COLO668 (cell line): ENCODE measurements at regions not wholly inside any gene's neighbourhood (a gene's known extent, or its start where the extent isn't known, plus 50 kb on each side); places are given as distances from the start of the nearest gene placed in this dataset.
"Not testable (repeated sequence)": the region's sequence is repeated elsewhere in the genome, so short reads cannot be mapped to it uniquely, and the experiment has no call there.

Experiments used
- DNase-seq: peaks from one replicate; lab custom pipeline; 2025; ENCODE audit not compliant: unreplicated experiment; lab: John Stamatoyannopoulos, UW

DNA sequence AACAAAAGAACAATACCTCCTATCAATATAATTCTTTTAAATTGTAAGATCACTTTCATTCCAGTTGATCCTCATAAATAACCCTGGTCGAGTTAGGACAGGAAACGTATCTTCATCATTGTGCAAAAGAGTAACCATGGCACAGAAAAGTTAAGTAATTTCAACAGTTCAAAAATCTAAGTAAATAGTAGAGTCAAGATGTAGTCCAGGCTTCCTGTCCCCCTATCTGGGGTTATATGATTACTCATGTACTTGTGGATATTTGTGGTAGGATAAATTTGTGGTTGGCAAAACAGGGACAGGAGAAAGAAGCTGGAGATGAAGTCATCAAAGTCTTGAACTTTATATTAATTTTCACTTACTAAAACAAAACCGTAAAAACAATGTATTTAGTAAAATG is 772.6 kb downstream of the TSN start:
- no peak for DNase-seq

DNA sequence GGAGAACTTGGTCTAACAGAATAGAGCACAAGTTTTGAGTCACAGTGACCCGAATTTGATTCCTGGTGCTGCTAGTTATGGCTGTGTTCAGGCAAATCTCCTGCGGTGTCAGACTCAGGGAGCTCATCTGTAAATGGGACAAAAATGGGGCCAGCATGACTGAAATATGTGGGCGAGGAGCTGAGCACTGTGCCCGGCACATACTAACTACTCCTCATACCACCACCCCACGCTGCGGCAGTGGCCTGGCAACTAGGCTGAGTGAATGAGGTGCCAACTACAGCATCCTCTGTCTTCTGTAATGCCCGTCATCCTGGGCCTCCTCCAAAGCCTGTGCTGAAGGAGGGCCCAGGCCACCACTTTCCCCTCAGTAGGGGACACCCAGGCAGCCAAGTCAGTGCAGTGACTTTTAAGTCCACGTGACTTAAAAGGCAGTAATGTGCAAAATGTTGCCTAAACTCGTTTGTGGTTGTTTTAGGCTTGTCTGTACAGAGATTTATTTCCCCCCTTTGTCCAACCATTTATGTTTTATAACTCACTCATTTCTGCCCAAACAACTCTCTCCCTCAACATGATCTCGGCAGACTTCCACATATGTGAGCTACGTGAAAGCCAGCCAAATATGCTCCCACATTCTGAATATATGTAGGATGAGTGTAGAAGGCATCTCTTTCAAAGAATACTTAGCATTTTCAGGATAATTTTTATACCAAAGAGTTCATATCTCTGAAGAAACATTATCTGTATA is 773.7 kb downstream of the TSN start:
- DNase-seq, result no peak

DNA sequence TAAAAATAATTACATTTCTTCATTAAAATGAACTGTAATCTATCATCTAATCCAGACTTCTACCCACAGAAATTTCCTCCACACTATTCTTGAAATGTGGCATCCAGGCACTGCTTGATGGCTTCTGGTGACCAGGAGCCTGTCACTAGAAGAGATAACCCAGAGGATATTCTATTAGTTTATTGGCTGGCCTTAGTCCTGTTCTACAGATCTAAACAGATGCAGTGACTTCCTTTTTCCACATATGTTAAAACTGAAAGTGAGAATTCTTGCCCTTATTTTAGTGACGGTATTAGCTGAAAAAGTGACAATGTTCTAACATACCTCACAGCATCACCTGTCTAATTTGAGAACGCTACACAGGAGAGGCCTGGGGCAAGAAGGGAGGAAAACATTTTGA is 775.4 kb downstream of the TSN start:
- no peak for DNase-seq

DNA sequence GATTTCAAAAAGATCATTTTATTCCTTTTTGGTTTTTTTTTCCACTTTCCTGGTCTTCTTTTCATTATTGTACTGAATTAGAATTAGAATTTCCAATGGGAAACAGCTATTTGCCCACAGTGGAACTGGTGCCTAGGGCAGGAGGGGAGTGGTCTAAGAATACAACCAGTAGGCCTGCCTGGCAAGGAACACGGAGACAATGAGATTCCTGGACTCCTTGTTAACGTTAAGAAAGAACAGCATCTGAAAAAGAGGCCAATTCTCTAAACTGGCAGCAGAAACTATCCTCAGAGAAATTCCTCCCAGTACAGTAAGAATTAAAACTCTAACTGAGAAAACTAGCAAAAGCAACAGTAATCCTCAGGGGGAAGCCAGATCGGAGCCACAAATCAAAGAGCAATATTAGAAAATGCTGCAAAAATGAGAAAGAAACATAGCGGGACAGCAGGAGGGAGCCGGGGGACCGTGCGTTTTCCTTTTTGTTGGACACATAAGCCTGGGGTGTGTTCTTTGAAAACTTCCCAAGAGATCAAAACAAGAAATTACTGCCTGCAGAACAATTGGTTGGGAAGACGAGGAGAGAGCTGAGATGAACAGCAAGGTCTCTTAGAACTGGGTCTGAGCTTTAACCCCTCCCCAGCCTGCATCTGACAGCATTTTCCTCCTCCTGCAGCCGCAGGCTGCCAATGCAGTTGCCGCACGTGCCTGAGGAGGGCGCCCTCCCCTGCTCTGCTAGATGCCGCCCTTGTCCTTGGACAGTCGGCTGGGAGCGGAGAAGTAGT is 776.0 kb downstream of the TSN start:
- no peak for DNase-seq

DNA sequence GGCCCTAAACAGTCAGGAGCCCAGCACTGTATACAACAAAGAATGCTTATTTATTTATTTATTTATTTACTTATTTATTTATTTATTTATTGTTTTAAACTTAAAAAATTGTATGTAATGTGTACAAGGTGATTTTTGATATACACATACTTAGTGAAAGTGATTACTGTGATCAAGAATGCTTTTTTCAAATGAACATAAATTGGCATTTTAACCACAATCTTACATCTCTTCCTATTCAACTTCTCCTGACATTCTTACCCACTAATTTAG is 776.6 kb downstream of the TSN start:
- DNase-seq, result no peak

DNA sequence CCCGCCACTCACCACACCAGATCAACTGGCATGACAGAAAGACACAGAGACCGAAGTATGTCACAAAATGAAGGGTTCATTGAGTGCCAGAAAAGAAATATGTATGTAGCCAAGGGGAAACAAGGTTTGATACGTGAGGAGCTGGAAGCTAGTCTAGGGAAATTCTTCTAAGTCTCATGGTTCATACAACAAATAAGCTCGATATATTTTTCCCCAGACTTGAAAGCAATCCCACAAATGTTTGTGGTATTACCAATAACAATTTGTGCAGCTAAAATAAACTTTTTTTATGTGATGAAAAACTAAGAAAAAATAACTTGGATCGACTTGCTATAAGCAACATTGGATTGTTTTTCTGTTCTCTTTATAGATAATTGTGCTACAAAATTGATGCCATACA is 777.0 kb downstream of the TSN start:
- DNase-seq, result no peak

DNA sequence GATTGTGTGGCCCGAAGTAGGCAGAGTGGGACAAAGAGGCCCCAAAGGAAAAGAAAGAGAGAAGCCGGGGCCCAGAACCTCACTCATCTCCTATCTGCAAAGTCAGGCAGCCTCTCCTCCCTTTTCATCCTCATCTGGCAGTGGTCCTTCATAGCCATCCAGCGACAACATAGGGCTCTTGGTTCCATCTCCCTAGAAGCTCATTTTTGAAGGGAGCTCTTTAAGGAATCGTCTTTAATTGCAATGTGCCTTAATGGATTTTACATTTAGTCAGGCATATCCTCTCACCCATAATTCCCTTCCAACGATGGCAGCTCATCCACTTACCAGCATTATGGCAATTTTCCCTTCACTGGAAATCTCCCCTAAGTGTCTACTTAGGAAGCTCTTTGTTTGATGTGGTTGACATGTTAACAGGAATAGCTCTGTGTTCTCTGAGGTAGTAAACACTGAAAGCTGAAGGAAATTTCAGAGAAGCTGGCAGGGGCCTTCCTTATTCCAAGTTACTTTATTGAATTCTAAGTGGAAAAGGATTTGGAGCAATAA is 780.6 kb downstream of the TSN start:
- DNase-seq, result no peak

DNA sequence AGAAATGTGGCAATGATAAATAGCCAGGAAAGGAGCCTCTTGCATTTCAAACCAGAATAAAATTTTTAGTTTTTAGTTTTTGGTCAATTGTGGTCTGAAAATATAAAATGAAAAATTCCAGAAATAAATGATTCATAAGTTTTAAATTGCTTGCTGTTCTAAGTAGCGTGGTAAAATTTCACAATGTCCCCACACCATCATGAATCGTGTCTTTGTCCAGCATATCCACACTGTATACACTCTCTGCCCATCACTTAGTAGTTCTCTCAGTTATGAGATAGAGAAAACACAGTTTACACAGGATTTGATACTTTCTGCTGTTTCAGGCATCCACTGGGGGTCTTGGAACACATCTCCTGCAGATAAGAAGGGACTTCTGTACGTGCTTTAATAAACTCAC is 783.9 kb downstream of the TSN start:
- DNase-seq, result no peak

DNA sequence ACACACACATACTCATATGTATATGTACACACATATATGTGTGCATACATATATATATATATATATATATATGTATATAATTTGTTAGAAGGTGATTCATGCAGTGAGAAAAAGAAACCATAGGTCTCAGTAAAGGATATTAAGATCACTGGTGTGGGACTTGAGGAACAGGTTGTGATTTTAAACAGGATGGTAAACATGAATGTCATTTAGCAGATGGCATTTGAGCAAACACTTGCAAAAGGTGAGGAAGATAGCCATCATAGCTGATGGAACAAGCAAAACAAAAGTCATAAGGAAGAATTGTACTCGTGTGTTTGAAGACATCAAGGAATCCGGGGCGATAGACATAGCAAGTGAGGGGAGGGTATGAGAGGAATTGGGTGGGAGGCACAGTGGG is 784.5 kb downstream of the TSN start:
- no peak for DNase-seq

DNA sequence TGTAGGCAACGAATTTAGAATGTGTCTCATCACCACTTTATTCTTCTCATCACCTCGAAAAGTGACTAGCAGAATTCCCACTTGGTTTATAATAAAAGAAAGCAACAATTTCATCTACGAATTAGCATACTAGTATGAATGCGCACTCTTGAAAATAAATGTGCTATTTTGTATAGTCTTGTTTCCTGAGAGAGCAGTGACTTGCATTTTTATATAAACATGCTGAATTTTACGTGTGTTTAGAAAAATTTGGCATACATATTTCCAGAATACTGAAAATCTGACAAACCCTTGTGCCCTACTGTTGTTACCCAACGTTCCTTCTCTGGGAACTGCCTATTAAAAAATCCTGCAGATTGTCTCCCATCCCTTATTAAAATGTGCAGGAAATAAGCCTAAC is 786.8 kb downstream of the TSN start:
- DNase-seq, result no peak

DNA sequence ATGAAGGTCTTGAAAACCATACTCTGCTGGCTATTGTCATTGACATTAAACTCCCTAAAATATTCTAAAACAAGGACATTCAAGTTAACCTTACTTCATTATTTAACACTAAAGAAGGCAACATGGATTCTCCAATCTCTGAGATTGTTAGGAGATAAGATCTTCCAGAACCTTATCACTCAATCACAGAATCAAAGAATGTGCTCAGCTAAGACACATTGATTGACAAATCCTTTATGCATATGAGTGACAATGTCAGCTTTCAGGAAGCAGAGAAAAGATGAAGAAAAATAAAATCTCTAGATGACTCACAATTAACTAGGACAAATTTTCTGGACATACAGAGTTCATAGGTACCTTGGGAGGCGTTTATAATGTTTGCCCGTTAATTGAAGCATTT is 787.2 kb downstream of the TSN start:
- DNase-seq, result no peak

DNA sequence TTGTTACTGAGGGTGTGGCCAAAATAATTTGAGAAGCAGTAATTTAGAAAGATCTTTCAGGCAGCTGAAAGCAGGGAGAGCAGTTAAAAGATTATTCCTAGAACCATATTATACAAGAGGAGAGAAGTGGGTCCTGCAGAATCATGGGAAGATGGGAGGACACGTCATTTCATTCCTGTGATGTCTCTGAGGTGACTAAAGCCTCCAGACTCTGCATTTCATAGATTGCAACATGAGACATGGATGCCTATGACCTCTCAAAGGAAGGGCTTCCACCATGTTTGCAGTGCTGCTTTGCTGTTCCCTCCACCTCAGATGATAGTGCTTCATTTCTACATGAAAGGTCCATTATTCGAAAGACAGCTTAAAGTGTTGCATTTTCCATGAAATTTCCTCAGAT is 788.4 kb downstream of the TSN start:
- DNase-seq, result no peak

DNA sequence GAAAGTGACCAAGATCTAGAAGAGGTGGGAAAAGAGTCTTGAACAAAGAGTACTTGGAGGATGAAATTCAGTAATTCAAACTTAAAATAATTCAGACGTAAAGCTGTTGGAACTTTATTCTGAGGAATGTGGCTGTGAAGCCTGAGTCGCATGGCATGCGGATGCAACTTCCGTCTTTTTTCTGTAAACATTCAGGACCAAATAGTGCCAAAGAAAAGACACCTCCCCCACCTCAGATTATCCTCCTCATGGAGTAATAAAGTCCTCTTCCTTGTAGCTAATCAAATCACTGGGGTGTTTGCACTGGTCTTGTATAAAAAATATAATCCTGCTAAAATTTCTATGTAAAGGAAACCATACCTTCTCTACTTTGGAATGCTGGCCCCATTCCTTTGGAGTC is 790.4 kb downstream of the TSN start:
- no peak for DNase-seq

DNA sequence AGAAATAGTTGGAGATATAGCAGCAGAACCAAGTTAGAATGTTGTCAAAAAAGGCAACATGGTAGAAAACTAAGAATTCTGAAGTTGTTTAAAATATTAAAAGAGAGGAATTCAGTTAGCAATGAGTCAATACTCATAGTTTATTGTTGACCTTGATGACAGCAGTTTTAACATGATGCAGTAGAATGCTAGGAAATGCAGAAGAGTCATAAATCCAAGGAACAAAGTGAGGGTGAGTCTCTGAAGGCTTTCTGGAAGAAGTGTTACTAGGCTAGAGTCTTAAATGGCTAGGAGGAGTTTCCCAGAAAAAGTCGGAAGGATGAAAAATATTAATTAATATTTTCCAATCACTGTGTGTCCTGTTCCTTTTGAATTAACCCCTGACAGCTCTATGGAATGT is 807.3 kb downstream of the TSN start:
- DNase-seq, result no peak

DNA sequence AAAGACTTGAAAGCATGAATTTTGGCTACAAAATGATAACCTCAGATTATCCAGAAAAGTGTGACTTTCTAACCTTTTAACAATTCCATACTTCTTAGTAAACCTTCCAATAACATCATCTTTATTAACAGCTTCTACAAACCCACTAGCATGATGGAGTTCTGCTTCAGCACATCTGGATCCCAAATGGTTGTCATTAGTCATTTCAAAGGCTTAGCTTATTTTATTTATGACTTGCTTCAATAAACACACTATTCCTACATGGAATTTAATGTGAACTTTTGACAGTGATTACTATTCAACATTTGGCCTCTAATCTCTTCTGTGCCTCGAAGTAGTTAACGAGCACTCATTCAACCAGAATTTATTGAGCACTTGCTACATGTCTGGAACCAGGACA is 808.3 kb downstream of the TSN start:
- DNase-seq, result no peak

DNA sequence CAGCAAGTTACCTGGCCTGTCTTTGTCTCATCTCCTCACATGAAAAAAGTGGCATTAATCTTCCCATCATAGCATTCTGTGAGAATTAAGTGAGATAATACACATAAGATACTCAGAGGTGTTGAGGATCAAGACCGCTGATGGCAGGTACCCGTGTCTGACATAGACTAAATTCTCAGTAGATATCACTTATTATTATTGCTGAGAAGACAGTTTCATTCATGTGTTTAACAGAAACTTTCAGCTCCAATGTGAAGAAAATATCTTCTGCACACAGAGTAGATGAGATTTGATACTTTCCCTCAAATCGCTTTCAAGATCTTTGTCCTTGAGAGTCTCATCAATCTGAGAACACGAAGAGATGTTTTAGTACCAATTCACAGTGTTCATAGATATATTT is 809.4 kb downstream of the TSN start:
- no peak for DNase-seq

DNA sequence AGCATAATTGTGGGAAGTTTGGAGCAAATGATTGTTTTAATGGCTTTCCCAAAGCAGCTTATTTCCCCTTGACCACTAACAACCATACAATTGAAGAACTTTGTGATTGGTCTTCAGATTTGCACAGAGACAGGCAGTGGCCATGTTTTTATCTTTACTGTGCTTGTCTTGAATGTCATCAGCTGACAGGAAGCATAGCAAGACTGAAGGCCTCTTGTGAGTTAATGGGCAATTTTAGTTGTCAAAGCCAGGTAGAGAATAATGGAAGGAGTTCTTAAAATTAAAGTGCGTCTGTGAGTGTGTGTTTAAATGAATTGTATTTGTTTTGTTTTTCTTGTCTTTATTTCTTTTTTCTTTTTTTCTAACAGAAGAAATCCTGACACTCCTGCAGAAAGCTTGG is 809.9 kb downstream of the TSN start:
- DNase-seq, result no peak

DNA sequence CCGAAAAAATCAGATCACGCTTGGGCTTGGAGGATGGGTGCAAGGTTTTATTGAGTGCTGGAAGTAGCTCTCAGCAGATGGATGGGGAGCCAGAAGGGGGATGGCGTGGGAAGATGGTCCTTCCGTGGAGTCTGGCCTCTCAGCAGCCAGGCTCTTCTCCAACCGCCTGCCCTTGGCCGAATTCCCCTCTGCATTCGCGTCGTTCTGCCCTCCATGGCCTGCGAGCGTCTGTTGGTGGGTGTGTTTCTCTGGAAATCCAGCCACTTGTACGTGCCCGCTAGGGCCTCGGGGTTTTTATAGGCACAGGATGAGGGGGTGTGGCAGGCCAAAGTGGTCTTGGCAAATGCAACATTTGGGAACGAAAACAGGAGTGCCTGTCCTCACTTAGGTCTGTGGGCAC is 815.2 kb downstream of the TSN start:
- no peak for DNase-seq

DNA sequence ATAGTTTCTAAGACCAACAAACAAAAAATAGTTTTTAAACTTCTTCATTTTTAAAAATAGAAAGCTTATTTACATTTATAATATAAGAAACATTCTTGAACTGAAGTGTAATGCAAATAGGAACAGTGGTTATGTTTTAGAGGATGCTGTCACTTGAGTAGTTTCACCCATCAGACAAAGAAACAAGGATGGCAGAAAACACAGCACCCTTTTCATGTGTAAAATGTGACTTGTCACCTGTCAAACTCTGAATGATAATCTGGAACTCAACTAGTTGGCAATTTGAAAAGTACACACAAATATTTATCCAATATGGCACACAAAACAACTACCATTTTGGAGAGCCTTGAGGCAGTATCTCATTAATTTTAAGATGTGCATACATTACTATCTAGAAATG is 816.0 kb downstream of the TSN start:
- not testable (repeated sequence) for DNase-seq

DNA sequence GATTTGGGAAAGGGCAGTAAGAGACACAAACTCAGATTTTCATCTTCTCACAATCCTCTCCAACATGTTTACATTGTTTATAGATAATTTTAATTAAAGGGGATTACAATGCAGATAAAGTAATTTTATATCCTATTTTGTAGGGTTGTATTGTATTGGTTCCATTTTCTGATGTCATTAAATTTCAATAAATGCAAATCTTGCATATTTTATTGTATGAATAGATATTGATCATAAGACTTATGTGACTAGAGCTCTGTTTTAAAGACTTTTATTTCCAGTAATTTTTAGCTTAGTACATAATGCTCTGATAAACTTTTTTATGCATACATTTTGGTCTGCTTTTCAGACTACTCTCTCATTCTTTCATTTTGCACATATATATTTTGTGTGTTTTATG is 819.6 kb downstream of the TSN start:
- no peak for DNase-seq

DNA sequence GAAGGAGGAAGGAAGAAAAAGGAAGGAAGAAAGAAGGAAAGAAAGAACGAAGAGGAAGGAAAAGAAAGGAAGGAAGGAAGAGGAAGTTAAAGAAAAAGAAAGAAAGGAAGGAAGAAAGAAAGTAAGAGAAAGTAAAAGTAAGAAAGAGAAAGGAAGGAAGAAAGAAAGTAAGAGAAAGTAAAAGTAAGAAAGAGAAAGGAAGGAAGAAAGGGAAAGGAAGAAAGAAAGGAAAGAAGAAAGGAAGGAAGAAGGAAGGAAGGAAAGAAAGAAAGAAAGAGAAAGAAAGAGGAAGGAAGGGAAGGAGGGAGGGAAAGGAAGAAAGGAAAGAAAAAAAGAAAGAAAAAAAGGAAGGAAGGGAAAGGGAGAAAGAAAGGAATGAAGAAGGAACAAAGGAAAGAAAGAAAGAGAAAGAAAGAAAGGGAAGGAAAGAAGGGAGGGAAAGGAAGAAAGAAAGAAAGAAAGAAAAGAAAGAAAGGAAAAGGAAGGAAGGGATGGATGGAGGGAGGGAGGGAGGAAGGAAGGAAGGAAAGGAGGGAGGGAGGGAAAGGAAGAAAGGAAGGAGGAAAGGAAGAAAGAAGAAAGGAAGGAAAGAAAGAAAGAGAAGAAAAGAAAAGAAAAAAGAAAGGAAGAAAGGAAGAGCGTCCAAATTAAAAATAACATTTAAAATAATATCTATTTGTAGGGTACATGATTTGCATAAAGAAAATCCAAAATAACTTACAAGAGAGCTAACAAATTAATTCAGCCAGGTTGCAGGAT is 827.9 kb downstream of the TSN start:
- DNase-seq, result no peak

DNA sequence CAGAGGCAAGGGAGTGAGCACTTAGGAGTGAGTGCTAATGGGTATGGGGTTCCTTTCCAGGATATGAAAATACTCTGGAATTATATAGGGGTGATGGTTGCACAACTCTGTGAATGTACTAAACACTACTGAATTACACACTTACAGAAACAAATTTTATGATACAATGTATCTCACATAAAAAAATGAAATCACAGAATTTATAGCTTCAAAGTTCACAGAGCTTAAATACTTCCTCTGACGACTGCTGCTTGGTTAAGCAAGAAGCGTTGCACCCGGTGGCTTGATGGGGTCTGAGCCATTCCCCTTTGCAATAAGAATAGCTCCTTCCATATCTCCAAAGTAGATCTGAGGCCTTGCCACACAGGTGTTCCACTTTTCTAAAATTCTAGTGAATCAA is 835.1 kb downstream of the TSN start:
- DNase-seq, result no peak
